Osteocyte (in vitro differentiated cells): ENCODE measurements at regions not wholly inside any gene's neighbourhood (a gene's known extent, or its start where the extent isn't known, plus 50 kb on each side); places are given as distances from the start of the nearest gene placed in this dataset.

ENCODE experiments used
- DNase-seq: peaks from one replicate; pipeline ENCODE4 v3.0.0; 2021; ENCODE audit warnings: mixed read lengths; ENCODE audit not compliant: unreplicated experiment; ENCODE audit errors: extremely low spot score
- H3K27ac Mint-ChIP-seq: one replicate; pipeline ENCODE4 v1.8.0; 2021; ENCODE audit warnings: mild to moderate bottlenecking, mixed read lengths; ENCODE audit not compliant: unreplicated experiment
- H3K27me3 Mint-ChIP-seq: one replicate; pipeline ENCODE4 v1.8.0; 2021; ENCODE audit warnings: mixed read lengths; ENCODE audit not compliant: unreplicated experiment
- H3K36me3 Mint-ChIP-seq: one replicate; pipeline ENCODE4 v1.8.0; 2021; ENCODE audit warnings: mixed read lengths; ENCODE audit not compliant: unreplicated experiment
- H3K4me1 Mint-ChIP-seq: one replicate; pipeline ENCODE4 v1.8.0; 2021; ENCODE audit warnings: mixed read lengths; ENCODE audit not compliant: unreplicated experiment
- H3K4me3 Mint-ChIP-seq: one replicate; pipeline ENCODE4 v1.8.0; 2021; ENCODE audit warnings: mild to moderate bottlenecking, moderate library complexity, mixed read lengths; ENCODE audit not compliant: unreplicated experiment
- H3K9me3 Mint-ChIP-seq: one replicate; pipeline ENCODE4 v1.8.0; 2021; ENCODE audit warnings: mixed read lengths; ENCODE audit not compliant: unreplicated experiment
- CTCF ChIP-seq: fragments of 200-600 bp; sonication (generic); IDR thresholded peaks from 2 replicates; pipeline ENCODE4 v1.5.0; 2021; ENCODE audit warnings: antibody characterized with exemption, mild to moderate bottlenecking, moderate library complexity

- no peak for DNase-seq
- H3K9me3 Mint-ChIP-seq = peaks cover 7% of the 10 kb centered on the region
- no peak overlapping the region for H3K4me3 Mint-ChIP-seq
- H3K36me3 Mint-ChIP-seq = no peaks in the 10 kb centered on the region
- H3K27me3 Mint-ChIP-seq = no peaks in the 10 kb centered on the region
- no peak overlapping the region for H3K27ac Mint-ChIP-seq
- no peak for TF ChIP-seq CTCF
- no peaks in the 10 kb centered on the region for H3K4me1 Mint-ChIP-seq
Measured at GRCh38 chr2:103410221-103410620, 648.4 kb downstream of the TMEM182 start.

GRCh38 chr2:103419506-103419905 lies 657.7 kb downstream of the TMEM182 start:
- no peaks in the 10 kb centered on the region for H3K4me1 Mint-ChIP-seq
- no peaks in the 10 kb centered on the region for H3K36me3 Mint-ChIP-seq
- H3K27me3 Mint-ChIP-seq = no peaks in the 10 kb centered on the region
- H3K9me3 Mint-ChIP-seq = peaks cover 22% of the 10 kb centered on the region
- TF ChIP-seq CTCF = no peak
- no peak overlapping the region for H3K4me3 Mint-ChIP-seq
- DNase-seq = no peak
- no peak overlapping the region for H3K27ac Mint-ChIP-seq

- H3K27ac Mint-ChIP-seq = no peak overlapping the region
- H3K27me3 Mint-ChIP-seq = no peaks in the 10 kb centered on the region
- no peaks in the 10 kb centered on the region for H3K36me3 Mint-ChIP-seq
- no peak overlapping the region for H3K4me3 Mint-ChIP-seq
- TF ChIP-seq CTCF = no peak
- no peaks in the 10 kb centered on the region for H3K9me3 Mint-ChIP-seq
- H3K4me1 Mint-ChIP-seq = no peaks in the 10 kb centered on the region
- DNase-seq = no peak
Measured at GRCh38 chr2:103423100-103423499, 661.3 kb downstream of the TMEM182 start.

- Mint-ChIP-seq H3K4me1 (no peaks in the 10 kb centered on the region), H3K27me3 (no peaks in the 10 kb centered on the region), H3K36me3 (no peaks in the 10 kb centered on the region), H3K27ac (no peak overlapping the region), H3K9me3 (peaks cover 9% of the 10 kb centered on the region), H3K4me3 (no peak overlapping the region)
- no peak for DNase-seq
- TF ChIP-seq CTCF = no peak
Measured at GRCh38 chr2:103427567-103427966, 665.7 kb downstream of the TMEM182 start.

- H3K4me3 Mint-ChIP-seq = no peak overlapping the region
- peaks cover 20% of the 10 kb centered on the region for H3K9me3 Mint-ChIP-seq
- no peaks in the 10 kb centered on the region for H3K4me1 Mint-ChIP-seq
- no peak overlapping the region for H3K27ac Mint-ChIP-seq
- no peak for TF ChIP-seq CTCF
- H3K36me3 Mint-ChIP-seq = no peaks in the 10 kb centered on the region
- DNase-seq = no peak
- no peaks in the 10 kb centered on the region for H3K27me3 Mint-ChIP-seq
Measured at GRCh38 chr2:103430191-103430590, 668.4 kb downstream of the TMEM182 start.
